HK-2 (cell line): ENCODE measurements at regions not wholly inside any gene's neighbourhood (a gene's known extent, or its start where the extent isn't known, plus 50 kb on each side); places are given as distances from the start of the nearest gene placed in this dataset.

Source experiments
- DNase-seq: peaks from one replicate; pipeline ENCODE4 v3.0.0-alpha.2; 2018; ENCODE audit not compliant: unreplicated experiment

DNA sequence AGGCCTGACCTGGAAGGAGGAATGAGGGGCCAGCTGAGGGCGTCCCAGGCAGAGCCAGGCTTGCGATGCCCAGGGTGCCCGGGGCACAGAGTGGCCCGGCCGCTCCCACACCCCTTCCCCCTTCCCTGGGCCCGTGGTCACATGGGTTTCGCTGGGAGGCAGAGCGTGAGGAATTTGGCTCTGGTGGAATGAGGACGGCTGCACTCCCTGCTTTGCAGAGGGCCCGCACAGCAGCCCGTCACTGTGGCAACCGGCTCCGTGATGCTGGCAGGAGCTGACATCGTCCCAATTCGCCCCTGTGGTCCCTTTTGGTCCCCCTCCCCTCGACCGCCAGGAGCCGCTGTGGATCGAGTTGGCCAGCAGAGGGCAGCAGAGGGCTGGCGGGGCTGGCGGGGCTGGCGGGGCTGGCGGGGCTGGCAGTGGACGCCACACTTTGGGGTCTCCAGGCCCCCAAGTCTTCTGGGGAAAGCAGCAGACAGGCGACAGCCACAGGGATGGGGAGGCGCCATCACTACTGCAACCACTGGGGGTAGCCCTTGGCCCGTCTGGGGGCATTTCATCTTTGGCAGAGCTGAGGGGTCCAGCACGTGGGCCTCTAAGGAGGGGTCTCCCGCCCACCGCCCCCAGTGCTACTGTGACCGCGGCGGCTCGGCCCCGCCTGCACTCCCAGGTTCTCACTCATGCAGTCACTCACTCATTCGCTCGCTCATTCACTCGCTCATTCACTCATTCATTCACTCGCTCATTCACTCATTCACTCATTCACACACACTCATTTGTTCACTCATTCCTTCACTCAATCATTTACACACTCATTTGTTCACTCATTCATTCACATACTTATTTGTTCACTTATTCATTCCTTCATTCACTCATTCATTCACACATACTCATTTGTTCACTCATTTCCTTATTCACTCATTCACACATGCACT, 49.7 kb upstream of the BHLHE23 start:
- peak; percentile 53 for DNase-seq
